Middle frontal gyrus (tissue), 1 donor: ENCODE measurements at regions not wholly inside any gene's neighbourhood (a gene's known extent, or its start where the extent isn't known, plus 50 kb on each side); places are given as distances from the start of the nearest gene placed in this dataset.
"Not testable (repeated sequence)": the region's sequence is repeated elsewhere in the genome, so short reads cannot be mapped to it uniquely, and the experiment has no call there.

ENCODE experiments used
- DNase-seq: peaks from one replicate; pipeline ENCODE4 v3.0.0-alpha.2; 2015; ENCODE audit warnings: low spot score; ENCODE audit errors: extremely low spot score

GRCh38 chr9:34796924-34797323 is 87.0 kb upstream of the CCL21 start:
- no peak for DNase-seq

GRCh38 chr9:34793428-34793827 is 83.5 kb upstream of the CCL21 start:
- DNase-seq: no peak

GRCh38 chr9:34783951-34784487 is 74.1 kb upstream of the CCL21 start:
- peak; percentile 14 for DNase-seq

GRCh38 chr9:34782372-34782771 is 72.4 kb upstream of the CCL21 start:
- DNase-seq: no peak

- no peak for DNase-seq
Observed at GRCh38 chr9:34777666-34778065, 67.7 kb upstream of the CCL21 start.

GRCh38 chr9:34773955-34774354 is 64.0 kb upstream of the CCL21 start:
- no peak for DNase-seq

GRCh38 chr9:34773306-34773910 is 63.5 kb upstream of the CCL21 start:
- no peak for DNase-seq

GRCh38 chr9:34771007-34771406 is 61.1 kb upstream of the CCL21 start:
- no peak for DNase-seq

- DNase-seq: not testable (repeated sequence)
Observed at GRCh38 chr9:34767087-34767486, 57.2 kb upstream of the CCL21 start.

GRCh38 chr9:34760196-34761040 is 50.5 kb upstream of the CCL21 start:
- peak; percentile 51 for DNase-seq
